IPS-18c (cell line): ENCODE measurements at regions not wholly inside any gene's neighbourhood (a gene's known extent, or its start where the extent isn't known, plus 50 kb on each side); places are given as distances from the start of the nearest gene placed in this dataset.

Experiments
- H3K4me3 ChIP-seq: 2 replicates; pipeline ENCODE4 v1.7.0; 2013; ENCODE audit warnings: low read depth, mild to moderate bottlenecking, low read length, moderate library complexity; ENCODE audit not compliant: insufficient read depth
- H3K9me3 ChIP-seq: one replicate; pipeline ENCODE4 v1.6.1; 2013; ENCODE audit warnings: mild to moderate bottlenecking, low read length, moderate library complexity; ENCODE audit not compliant: control insufficient read depth, insufficient read depth

DNA sequence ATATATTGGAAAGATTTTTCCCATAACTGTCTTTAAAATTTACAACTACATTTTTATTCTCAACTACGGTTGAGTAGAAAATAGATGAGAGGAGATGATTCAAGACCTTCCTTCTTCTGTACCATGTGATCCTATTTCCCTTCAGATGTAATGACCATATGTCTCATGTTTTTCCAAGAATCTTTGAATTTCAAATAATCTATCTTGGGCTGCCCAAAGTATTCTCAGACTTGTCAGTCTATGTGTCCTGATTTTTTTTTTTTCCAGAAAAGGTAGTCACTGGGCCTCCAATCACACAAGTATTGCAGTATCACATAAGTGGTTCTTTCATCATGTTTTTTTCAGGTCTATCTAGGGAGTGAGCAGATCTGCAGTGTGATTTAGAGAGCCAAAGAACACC, 392.4 kb downstream of the RFC3 start:
- no peaks in the 10 kb centered on the region for H3K9me3 ChIP-seq
- H3K4me3 ChIP-seq = no peak overlapping the region

DNA sequence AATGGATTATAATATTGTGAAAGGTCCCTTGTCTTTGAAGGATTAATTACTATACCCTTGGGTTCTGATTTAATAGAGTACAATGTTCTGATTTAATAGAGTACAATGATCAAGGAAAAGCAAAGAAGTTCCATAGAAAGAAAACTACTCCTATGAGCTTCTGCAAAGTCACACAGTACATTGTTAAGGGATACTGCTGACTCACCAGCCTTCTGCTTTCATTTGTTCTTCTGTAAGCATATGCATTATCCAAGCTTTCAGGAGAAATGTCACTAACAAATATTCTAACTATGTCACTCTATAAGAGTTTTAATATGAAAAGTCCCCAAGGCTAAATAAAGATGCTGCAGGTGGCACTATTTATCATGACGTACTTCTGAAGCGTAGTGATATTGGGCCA, 396.7 kb downstream of the RFC3 start:
- Histone ChIP-seq H3K9me3 (no peaks in the 10 kb centered on the region), H3K4me3 (no peak overlapping the region)

DNA sequence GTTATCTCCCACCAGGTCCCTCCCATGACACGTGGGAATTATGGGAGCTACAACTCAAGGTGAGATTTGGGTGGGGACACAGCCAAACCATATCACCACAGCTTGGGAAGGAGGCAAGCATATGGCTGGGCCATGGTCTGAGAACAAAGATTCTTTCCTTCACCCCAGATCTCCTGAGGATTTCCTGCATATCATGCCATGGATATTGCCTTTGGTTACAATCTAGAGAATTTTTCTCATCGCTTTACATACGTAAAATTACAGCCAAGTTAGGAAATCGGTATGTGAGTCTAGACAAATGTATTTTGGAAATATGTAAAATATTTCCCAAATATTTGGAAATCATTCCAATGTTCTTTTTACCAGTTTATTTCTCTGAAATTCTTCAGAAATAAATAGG, 398.3 kb downstream of the RFC3 start:
- H3K4me3 ChIP-seq = no peak overlapping the region
- no peaks in the 10 kb centered on the region for H3K9me3 ChIP-seq

DNA sequence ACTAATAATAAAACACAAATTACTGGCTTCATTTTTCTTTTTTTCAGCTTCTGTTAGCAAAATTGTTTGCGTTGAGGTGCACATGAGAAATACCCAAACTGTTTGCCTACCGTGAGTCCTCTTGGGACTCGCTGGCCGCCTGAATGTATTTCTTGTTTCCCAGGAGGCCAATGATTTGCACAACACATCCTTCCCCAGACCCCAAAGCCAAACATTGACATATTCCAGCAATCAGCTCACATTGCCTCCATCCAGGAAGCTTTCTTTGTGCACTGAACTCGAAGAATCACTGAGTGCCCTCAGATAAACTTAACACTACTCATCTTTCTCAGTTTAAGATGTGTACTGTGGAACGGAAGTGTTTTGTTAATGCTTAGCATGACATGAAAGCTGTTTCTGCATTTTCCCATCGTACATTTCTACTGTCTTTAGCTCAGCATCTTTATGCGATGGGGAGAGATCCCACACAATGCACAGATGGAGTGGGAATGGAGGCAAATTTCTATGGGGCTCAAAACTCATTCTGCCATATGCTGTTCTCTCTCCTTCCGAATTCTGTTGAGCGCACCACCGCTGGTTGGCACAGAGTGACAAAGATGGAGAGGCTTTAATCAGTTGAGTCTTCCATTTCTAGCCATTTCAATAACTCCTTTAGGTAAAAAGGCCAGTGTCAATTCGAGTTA, 399.5 kb downstream of the RFC3 start:
- H3K4me3 ChIP-seq = no peak overlapping the region
- H3K9me3 ChIP-seq = no peaks in the 10 kb centered on the region

DNA sequence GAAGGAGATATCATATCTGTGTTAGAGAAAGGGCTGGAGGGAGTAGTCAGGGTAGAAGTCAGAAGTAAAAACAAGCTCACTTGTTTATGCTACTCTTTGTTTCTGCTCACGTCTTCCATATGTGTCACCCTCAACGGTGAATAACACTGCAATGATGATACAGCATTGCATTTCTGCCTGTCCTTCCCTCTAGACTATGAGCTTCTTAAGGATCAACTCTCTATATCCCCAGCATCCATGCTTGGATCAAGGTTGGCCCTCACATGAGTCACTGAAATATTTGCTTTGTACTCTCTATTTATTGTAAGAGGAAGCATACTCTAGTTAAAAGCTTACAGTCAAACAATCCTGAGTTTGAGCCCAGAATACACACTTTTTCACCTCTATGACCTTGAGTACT, 406.0 kb downstream of the RFC3 start:
- no peaks in the 10 kb centered on the region for H3K9me3 ChIP-seq
- no peak overlapping the region for H3K4me3 ChIP-seq

DNA sequence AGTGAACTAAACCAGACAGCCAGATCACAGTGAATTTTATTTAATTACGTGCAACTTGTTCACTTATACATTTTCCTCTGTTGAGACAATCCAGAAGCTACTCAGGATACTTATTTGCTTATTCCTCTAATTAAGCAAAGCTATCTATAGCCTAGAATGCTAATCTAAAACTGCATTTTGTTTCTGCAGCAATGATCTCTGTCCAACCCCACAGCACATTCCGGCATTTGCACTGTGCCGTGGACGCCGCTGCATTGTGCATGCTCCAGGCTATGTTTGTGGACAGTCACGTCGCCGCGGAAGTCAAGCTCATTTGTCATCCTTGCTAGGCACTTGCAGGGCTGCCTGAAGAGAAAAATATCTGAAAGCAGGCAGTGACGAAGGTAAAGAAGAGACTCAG, 406.9 kb downstream of the RFC3 start:
- Histone ChIP-seq H3K9me3 (no peaks in the 10 kb centered on the region), H3K4me3 (no peak overlapping the region)

DNA sequence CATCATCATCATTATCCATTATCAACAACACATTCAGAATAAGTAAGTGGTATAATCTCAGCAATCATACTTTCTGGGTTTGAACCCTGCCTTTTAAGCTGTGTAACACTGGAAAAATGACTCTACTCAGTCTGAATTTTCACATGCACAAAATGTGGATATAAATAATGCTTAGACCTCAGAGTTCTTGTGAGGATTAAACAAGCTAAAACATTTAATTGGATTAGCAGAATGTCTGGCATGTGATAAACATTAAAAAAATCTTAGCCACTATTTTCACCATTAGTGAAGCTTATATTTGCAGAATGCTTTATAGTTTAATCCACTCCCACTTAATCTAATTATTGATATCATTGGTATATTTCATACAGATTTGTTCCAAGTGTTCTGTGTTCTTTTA, 412.3 kb downstream of the RFC3 start:
- no peaks in the 10 kb centered on the region for H3K9me3 ChIP-seq
- no peak overlapping the region for H3K4me3 ChIP-seq

DNA sequence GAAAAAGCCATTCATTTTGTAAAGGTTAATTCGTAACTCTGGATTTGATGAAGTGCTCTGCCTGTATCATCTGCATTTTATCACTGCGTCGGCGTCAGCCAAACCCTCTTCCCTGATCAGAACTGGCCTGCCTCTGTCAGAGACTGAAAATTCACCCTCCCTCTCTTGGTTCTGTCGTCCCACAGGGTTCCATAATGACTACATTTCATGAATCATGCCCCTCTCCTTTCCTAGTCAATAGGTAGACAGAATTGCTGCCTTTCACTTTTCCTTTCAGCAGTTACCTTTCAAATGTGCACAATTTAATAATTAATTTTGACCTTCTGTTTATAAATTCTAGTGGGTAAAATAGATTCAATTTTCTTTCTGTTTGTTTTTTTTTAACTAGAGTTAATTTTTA, 423.4 kb downstream of the RFC3 start:
- Histone ChIP-seq H3K4me3 (no peak overlapping the region), H3K9me3 (peaks cover 2% of the 10 kb centered on the region)

DNA sequence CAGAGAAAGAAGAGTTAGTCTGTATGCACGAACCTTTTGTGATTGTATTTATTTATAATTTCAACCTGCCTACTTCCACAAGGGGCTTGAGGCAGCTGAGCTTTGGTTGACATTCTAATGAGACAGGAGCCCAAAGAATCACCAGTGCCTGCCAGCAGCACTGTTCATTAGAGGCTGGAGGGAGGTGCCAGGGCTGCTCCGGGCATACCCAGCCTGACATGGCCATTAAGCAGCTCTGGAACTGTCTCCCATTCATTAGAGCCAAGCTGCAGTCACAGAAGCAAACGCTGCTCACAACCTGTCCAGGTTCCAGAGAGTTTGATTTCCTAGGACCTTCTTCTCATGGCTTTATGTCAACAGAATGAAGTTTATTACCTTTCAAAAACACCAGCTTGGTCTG, 425.5 kb downstream of the RFC3 start:
- H3K4me3 ChIP-seq = no peak overlapping the region
- peaks cover 2% of the 10 kb centered on the region for H3K9me3 ChIP-seq

DNA sequence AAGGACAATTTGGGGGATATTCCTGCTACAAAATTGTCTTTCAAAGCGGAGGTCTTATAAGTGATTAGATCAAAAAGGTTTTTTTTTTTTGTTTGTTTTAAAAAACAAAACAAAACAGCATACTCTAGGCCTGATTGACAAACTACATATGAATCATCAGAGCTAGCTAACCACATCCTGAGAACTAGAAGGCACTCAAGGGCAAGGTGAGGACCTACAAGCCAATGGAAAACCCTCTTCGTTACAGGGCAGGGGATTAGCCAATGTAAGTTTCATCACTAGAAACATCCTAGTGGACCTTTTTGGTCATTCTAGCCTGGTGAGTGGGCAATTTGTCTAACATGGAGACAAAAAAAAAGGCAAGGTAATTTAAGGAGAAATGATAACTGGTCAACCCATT, 428.6 kb downstream of the RFC3 start:
- Histone ChIP-seq H3K9me3 (peaks cover 2% of the 10 kb centered on the region), H3K4me3 (no peak overlapping the region)

DNA sequence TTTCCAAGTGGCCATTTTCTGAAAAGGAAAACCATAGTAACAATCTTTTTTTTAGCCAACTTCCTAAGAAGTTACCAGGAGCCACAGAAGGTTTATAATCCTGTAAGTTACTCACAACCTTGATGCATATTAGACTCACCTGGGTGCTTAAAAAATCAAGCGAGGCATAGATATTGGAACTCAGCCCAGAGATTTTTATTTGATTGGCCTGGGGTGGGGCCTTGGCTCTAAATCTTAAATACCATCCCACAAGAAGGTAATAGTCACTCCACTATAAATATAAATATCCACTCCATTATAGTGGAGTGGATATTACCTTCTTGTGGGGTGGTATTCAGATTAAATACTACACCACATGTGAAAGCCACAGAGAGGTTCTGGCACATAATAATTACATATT, 429.6 kb downstream of the RFC3 start:
- no peak overlapping the region for H3K4me3 ChIP-seq

DNA sequence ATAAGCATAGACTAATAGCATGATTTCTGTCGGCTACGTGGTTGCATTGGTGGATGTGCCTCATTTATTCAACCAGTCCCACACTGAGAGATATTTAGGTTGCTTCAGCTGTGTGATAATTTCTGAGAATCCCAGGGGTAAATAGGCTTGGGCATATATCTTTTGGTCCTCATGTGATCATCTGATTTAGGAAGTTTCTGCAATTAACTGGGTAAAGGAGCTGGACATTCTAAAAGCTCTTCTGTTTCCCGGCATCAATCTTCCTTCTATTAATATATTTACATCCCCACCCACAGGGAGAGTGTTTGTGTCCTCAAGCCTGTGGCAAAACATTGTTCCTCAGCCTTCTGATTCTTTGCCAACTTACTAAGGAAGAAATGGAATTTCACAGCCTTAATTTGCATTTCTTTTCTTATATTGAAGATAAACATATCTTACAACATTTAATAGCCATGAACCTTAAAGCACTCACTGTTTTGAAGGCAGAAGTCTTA, 431.6 kb downstream of the RFC3 start:
- Histone ChIP-seq H3K9me3 (no peaks in the 10 kb centered on the region), H3K4me3 (no peak overlapping the region)

More for the DNA sequence above, 429.6 kb downstream of the RFC3 start:
- no peaks in the 10 kb centered on the region for H3K9me3 ChIP-seq

DNA sequence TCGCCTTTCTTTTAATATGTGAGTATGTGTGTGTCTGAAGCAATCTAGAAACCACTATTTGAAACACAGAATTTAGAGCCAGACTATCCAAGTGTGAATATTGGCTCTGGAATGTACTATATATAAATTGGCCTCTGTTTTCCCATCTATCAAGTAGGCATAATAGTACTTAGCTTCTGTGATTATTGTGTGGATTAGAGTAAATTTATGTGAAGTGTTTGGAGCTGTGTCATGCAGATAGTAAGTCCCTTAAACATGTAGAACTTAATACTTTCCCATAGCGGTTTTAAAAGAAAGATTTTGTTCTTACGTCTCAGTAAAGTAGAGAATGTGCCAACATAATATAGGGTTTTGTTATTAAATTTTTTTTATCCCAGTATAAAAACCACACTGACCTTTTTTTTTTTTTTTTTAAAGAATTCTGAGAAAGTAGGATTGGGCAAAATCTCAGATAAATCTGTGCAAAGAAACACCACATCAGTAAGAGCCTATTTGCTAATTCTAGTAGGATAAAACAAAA, 432.3 kb downstream of the RFC3 start:
- Histone ChIP-seq H3K4me3 (no peak overlapping the region), H3K9me3 (no peaks in the 10 kb centered on the region)

DNA sequence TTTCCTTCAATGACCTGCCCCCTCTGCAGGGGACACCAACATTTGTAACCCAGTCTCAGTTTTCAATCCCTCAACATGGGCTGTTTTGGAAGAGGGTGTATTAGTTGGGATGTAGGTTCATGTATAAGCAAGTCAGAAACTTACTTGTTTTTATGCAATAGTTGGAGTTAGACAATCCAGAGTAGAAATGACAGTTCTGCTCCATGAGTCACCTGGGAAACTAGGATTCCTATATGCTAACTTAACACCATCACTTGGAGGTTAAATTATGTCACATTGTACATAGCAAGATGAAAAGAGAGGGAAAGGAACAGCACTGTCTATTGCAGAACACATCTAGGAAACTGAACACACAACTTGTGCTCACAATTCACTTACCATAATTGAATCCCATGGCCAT, 436.4 kb downstream of the RFC3 start:
- Histone ChIP-seq H3K4me3 (no peak overlapping the region), H3K9me3 (no peaks in the 10 kb centered on the region)

DNA sequence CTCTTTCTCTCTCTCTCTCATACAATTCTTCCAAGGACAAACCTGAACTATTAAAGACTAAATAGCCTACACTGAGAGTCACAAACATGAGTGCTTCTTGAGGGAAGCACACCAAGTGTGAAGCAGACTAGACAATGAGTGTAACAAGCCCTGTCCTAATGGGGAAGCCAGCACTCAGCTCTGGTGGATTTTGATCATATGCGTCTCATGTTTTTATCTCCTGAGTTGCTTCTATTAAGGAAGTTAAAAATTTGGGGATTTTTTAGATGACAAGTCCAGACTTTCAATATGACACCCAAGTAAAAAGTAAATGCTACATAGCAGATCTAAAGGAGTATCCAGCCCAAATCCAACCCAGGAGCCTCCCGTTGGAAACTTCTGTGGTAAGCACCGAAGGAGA, 437.8 kb downstream of the RFC3 start:
- Histone ChIP-seq H3K9me3 (no peaks in the 10 kb centered on the region), H3K4me3 (no peak overlapping the region)

DNA sequence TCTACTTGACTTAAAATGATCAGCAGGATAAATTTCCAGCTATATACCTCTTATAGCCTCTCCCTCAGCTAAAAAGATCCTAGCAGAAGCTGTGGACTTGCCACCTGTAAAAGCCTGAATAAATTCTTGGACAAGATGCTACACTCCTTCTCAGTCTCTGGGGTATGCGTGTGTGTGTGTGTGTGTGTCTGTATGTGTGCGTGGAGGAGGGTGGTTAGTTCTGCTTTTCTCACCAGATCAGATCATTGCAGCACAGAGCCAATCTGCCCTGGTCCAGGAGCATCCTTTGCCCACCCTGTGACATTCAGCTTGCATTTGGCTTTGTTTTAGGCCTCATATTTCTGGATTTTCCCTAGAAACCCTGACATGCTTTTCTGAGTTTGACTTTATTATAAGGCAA, 438.3 kb downstream of the RFC3 start:
- Histone ChIP-seq H3K9me3 (peaks cover 4% of the 10 kb centered on the region), H3K4me3 (no peak overlapping the region)

DNA sequence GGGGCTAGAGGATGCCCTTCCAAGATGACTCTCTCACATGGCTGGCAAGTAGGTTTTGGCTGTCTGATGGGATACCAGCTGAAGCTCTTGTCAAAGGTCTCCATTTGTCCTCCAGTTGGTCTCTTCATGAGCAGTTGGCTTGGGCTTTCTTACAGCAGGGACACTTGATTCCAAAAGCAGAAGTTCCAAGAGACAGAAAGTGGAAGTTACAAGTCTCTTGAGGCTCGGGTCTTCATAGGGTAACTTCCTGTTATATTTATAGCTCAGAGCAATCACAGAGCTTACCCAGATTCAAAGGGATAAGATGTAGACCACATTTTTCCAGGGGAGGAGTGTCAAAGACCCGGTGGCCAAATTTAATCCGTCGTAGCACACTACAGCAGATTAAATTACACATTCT, 440.0 kb downstream of the RFC3 start:
- Histone ChIP-seq H3K9me3 (peaks cover 5% of the 10 kb centered on the region), H3K4me3 (no peak overlapping the region)

DNA sequence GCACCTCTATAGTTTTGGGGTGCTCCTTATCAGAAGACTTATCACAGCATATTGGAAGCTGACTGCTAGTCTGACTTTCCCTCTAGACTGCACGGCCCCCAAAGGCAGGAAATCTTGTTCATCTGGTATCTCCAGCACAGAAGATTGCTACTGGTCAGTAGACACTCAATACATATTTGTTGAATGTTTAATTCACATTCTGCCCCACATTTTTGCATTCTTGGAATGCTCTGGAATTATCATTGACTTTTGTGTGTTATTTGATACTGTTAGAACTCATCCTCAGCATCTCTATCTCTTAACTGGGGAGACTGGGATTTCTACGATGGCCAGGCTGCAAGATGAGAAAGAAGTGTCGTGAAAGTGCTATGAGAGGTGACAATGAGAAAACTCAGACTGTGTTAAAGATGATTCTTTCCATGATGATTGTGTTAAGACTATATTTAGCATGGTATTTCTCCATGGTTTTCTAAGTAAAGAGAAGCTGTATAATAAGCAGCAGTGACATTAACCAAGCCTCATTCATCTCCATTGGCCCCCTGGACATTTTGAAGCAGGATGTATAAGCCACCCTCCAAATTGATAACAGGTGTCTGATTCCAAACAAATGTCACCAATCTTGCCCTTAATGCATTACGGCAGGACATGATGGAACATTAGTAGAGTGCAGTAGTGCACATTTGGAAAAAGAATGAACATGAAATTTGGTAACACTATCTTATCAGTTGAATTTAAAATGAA, 440.9 kb downstream of the RFC3 start:
- H3K9me3 ChIP-seq = peaks cover 5% of the 10 kb centered on the region

More for the DNA sequence above, 440.9 kb downstream of the RFC3 start:
- H3K4me3 ChIP-seq = no peak overlapping the region
